GM12892 (cell line): ENCODE measurements at regions not wholly inside any gene's neighbourhood (a gene's known extent, or its start where the extent isn't known, plus 50 kb on each side); places are given as distances from the start of the nearest gene placed in this dataset.

Source experiments
- DNase-seq: peaks from one replicate; pipeline ENCODE4 v3.0.0; 2011; ENCODE audit not compliant: insufficient read length
- FAIRE-seq: peaks from 2 replicates; lab custom pipeline; 2011; peaks lifted over from hg19 to GRCh38; lab: Jason Lieb, UNC
- POLR2A ChIP-seq: IDR thresholded peaks from 2 replicates; pipeline ENCODE4 v1.6.1; 2011; ENCODE audit warnings: low read depth, low read length, control low read depth
- POLR2AphosphoS5 ChIP-seq: IDR thresholded peaks from 2 replicates; pipeline ENCODE4 v1.6.1; 2011; ENCODE audit warnings: low read depth, low read length, control low read depth
- TAF1 ChIP-seq: IDR thresholded peaks from 2 replicates; pipeline ENCODE4 v1.6.1; 2011; ENCODE audit warnings: low read depth, mild to moderate bottlenecking, control low read depth, low read length, borderline replicate concordance

GRCh38 chr11:10387206-10388083 lies 67.6 kb upstream of the AMPD3 start:
- FAIRE-seq (no peak), DNase-seq (no peak)
- no peak for TF ChIP-seq POLR2A
- TF ChIP-seq TAF1 = no peak
- TF ChIP-seq POLR2AphosphoS5 = no peak

- DNase-seq = no peak
- TF ChIP-seq POLR2A = no peak
- no peak for TF ChIP-seq POLR2AphosphoS5
- TF ChIP-seq TAF1 = no peak
- FAIRE-seq = no peak
These were observed 67.0 kb upstream of the AMPD3 start for GRCh38 chr11:10388101-10388500.

- TF ChIP-seq POLR2AphosphoS5 (no peak), POLR2A (no peak), TAF1 (no peak)
- no peak for FAIRE-seq
- no peak for DNase-seq
These were observed 66.5 kb upstream of the AMPD3 start for GRCh38 chr11:10388574-10388973.

- FAIRE-seq (no peak), DNase-seq (no peak)
- no peak for TF ChIP-seq TAF1
- no peak for TF ChIP-seq POLR2AphosphoS5
These were observed 64.7 kb upstream of the AMPD3 start for GRCh38 chr11:10390375-10390774.

GRCh38 chr11:10392095-10393079 lies 62.7 kb upstream of the AMPD3 start:
- DNase-seq (no peak), FAIRE-seq (no peak)
- no peak for TF ChIP-seq POLR2A
- no peak for TF ChIP-seq TAF1
- TF ChIP-seq POLR2AphosphoS5 = no peak

- FAIRE-seq (no peak), DNase-seq (no peak)
- TF ChIP-seq TAF1 (no peak), POLR2AphosphoS5 (no peak), POLR2A (no peak)
These were observed 60.6 kb upstream of the AMPD3 start for GRCh38 chr11:10394229-10395101.

- no peak for FAIRE-seq
- TF ChIP-seq POLR2A (no peak), TAF1 (no peak), POLR2AphosphoS5 (no peak)
- no peak for DNase-seq
These were observed 59.7 kb upstream of the AMPD3 start for GRCh38 chr11:10395166-10395897.

- TF ChIP-seq TAF1 (no peak), POLR2AphosphoS5 (no peak), POLR2A (no peak)
- FAIRE-seq = no peak
- no peak for DNase-seq
These were observed 58.3 kb upstream of the AMPD3 start for GRCh38 chr11:10396771-10397170.

GRCh38 chr11:10397226-10397987 lies 57.7 kb upstream of the AMPD3 start:
- DNase-seq (no peak), FAIRE-seq (no peak)
- TF ChIP-seq POLR2A = no peak
- no peak for TF ChIP-seq TAF1
- no peak for TF ChIP-seq POLR2AphosphoS5
